Stimulated activated CD8-positive, alpha-beta memory T cell treated with anti-CD3 and anti-CD28 coated beads, Interleukin-4, amount 100 ng/mL, for 24 hours (primary cell): ENCODE measurements at regions not wholly inside any gene's neighbourhood (a gene's known extent, or its start where the extent isn't known, plus 50 kb on each side); places are given as distances from the start of the nearest gene placed in this dataset.

Experiments
- DNase-seq: peaks from one replicate; pipeline ENCODE4 v3.0.0-alpha.2; 2020; ENCODE audit warnings: low read depth

DNA sequence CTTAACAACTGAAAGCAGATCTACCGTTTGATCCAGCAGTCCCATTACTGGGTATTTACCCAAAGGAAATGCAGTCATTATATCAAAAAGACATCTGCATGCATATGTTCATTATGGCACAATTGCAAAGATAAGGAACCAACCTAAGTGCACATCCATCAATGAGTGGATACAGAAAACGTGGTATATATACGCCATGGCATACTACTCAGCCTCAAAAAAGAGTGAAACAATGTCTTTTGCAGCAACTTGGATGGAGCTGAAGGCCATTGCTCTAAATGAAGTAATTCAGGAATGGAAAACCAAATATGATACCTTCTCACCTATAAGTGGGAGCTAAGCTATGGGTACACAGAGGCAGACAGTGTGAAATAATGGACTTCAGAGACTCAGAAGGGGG lies 169.3 kb downstream of the ZBTB18 start:
- no peak for DNase-seq

- no peak for DNase-seq
Observed at GRCh38 chr1:244221991-244222390, 170.9 kb downstream of the ZBTB18 start.

DNA sequence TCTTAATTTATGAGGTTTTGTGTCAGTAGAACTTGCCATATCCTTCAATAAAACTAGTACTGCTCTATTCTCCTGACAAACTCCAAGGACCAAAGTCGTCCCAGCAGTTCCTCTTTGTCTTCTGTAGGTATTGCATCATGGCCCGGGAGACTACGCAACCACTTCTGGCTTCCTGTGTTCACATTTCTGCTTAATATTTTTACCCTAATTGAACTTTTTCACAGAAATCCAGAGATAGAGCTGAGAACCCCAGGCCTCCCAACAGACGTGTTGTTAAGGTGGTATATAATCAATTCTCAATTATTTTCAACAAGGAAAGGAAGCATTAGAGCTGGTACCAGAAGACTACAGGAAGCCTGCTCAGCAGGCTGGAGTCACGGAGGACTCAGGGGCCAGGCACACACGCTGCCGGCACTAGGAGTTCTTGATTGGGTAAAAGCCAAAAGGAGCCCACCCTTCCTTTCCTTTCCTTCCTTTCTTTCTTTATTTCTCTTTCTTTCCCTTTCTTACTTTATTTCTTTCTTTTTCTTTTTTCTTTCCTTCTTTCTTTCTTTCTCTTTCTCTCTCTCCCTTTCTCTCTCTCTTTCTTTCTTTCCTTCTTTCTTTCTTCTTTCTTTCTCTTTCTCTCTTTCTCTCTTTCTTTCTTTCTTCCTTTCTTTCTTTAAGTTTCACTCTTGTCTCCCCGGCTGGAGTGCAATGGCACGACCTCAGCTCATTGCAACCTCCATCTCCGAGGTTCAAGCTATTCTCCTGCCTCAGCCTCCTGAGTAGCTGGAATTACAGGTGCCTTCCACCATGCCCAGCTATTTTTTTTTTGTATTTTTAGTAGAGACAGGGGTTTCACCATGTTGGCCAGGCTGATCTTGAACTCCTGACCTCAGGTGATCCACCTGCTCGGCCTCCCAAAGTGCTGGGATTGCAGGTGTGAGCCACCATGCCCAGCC lies 173.7 kb downstream of the ZBTB18 start:
- DNase-seq: no peak

- no peak for DNase-seq
Observed at GRCh38 chr1:244226435-244226834, 175.4 kb downstream of the ZBTB18 start.

- DNase-seq: no peak
Observed at GRCh38 chr1:244230470-244230869, 179.4 kb downstream of the ZBTB18 start.

DNA sequence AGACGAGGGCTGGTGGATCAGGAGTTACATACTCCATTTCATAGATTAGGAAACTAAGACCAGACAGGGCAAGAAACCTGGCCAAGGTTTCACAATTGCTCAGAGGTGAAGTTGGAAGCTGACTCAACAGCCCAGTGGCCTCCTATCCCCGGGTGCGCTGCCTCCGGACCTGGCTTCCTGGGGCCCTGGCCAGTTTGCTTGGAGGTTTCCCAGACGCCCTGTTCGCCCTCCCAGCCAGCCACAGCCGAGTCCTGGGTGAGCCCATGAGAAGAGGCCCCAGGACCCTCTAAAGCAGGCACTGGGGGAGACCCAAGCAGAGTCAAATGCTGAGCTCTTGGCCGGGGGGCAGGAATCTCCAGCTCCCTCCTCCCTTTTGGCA lies 180.1 kb downstream of the ZBTB18 start:
- DNase-seq: no peak

DNA sequence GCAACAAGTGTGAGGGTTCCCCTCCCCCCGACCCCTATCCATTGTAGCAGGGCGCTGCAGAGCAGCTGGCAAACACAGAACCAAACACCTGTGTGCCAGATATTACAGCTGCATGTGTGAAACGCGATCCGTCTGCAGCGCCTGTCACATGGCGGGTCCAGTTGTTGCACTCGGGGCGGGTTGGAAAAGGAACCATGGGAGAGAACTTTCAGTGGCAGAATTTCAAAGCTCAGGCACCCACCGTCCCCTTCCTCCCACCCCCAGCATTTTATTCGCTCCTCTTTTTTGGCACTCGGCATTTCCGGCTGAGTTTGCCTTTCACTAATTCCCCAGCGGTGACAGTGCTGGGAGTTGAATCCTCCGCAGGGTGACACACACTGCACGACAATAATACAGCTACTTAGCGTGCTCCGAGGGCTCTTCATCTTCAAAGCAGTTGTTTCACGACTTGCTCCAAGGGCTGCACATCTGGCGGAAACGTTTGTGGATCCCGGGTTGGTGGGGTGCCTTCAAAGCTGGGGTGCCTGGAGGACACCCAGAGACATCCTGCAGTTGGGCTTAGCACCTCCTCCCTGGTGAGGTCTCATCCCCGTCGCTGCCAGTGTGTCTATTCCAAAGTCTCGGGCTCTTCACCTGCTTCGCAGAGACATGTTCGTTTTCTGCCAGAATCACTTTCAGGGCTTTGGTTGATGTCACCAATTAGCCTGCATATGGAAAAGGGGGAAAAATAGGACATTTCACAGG lies 180.7 kb downstream of the ZBTB18 start:
- no peak for DNase-seq

DNA sequence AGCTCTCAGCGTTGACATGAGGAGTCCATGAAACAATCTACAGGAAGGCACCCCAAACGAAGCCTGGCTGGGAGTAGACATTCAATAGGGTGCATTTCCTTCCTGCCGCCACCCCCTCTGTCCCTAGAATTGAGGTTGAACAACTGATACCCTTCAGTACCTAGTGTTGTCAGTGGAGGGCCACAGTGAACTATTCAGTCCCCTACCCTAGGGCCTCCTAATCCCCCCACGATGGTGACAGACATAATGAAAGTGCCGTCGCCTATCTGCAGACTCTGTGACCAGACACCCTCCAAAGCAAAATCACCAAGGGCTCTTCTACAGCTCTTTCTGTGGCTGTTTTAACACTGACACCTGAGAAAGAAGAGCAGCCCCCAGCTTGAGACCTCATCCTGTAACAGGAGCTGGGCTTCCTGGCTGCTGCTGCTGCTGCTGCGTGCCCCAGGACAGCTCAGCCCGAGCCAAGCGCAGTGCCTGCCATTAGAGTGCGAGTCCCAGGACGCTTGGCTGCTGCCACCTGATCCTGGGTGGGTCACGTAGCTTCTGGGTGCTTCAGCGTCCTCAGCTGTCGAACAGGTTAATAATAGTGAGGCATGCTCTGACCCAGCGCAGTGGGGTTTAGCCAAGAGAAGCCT lies 183.0 kb downstream of the ZBTB18 start:
- no peak for DNase-seq

DNA sequence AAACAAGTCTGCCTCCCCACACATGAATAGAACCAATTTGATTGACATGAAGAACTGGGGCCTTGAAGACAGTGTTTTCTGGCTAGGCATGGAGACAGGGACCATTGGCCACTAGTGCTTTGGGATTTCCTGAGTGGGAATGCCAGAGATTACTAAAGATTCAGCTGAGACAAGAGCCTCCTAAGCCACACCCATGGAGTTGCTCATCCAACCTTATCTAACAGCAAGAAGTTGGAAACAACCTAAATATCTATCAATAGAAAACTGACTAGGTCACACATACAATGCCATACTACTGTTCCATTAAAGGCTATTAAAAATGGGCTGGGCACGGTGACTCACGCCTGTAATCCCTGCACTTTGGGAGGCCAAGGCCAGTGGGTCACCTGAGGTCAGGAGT lies 184.1 kb downstream of the ZBTB18 start:
- no peak for DNase-seq

DNA sequence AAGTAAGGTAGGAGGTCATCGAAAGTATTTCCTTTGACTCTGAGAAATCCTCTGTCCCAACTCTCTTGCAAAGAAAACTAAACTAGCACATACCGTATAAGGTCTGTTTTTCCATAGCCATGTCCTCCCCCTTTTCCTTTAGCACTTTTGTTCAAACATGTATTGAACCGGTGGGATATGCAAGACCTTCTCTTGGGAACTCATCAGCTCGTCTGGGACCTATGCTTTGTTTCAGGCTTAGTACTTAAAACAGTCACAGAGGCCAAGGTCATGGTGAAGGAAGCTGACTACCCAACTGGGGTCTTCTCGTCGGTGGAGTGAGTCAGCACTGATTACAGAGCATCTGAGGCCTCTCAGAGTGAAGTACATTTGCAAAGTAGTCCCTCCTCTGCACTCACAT lies 185.0 kb downstream of the ZBTB18 start:
- no peak for DNase-seq

DNA sequence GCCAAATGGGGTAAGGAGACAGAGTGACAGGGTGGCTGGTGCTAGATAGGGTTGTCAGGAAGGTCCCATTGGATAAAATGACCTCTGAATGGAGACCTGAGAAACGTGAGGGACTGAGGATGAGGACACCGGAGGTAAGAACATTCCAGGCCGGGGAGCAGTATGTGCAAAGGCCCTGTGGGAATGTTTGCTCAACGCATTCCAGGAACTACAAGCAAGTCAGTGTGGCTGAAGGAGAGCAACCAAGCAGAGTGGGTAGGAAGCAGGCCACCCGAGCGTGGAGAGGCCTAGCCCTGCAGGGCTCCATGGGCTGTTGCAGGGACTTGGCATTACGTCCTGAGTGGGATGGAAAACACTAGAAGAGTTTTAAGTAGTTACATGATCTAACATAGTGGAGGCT lies 185.6 kb downstream of the ZBTB18 start:
- DNase-seq: no peak

- no peak for DNase-seq
Observed at GRCh38 chr1:244237445-244237844, 186.4 kb downstream of the ZBTB18 start.

DNA sequence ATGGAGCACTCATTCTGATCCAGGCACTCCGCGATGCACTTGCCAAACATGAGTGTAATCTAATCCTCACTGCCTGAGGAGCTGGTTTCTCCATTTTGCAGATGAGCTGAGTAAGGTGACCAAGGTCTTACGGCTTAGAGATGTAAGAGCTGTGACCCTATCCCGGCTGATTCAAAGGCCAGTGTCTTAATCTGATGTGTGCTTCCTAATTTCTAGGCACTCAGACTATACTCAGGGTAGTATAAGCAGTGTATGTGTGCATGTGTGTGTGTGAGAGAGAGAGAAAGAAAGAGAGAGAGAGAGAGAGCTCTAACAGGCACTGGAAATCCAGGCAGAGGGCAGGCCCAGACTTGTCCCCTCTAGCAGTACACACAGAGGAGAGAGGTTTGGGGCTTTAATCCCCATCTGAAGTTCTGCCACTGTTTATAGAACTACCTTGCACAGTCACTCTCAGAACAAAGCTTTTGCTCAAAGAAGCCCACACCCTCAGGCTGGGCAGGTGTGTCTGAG lies 188.2 kb downstream of the ZBTB18 start:
- DNase-seq: no peak

- no peak for DNase-seq
Observed at GRCh38 chr1:244241438-244241837, 190.4 kb downstream of the ZBTB18 start.

GRCh38 chr1:244242446-244242845 lies 191.4 kb downstream of the ZBTB18 start:
- no peak for DNase-seq

DNA sequence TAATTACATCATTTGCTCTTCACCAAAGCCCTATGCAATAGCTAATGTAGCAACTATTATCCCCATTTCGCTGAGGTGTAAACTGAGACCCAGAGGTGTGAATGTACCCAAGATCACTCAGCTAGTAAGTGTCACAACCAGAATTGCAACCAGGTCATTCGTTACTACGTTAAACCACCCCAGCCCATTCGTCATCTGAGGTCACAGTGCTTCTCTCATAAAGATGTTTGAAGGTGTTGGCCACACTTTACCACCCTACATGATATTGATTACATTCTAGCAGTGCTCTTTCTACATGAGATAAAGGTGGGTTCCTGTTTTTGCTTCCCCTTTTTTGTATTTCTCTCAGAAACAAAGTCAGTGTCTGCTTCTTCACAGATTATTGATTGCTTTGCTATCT lies 195.3 kb downstream of the ZBTB18 start:
- no peak for DNase-seq

- DNase-seq: no peak
Observed at GRCh38 chr1:244248426-244248825, 197.3 kb downstream of the ZBTB18 start.

DNA sequence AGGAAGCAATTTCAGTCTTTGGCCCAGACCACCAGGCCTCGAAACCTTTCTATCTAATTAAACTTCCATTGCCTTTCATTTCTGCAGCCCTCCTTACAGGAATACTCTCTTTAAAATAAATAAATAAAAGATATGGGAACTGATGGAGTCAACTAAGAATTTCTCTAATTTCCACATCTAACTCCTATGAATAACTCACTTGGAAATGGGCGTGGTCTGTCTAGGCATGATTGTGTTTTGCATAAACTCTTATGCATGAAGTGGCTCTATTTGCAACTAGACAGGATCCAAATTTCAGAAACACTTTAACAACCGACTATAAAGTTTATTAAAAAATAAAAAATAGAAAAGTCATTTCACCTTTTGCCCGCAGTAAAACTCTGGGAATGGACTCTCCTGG lies 199.5 kb downstream of the ADSS2 start:
- DNase-seq: no peak

GRCh38 chr1:244254467-244254866 lies 197.2 kb downstream of the ADSS2 start:
- no peak for DNase-seq

DNA sequence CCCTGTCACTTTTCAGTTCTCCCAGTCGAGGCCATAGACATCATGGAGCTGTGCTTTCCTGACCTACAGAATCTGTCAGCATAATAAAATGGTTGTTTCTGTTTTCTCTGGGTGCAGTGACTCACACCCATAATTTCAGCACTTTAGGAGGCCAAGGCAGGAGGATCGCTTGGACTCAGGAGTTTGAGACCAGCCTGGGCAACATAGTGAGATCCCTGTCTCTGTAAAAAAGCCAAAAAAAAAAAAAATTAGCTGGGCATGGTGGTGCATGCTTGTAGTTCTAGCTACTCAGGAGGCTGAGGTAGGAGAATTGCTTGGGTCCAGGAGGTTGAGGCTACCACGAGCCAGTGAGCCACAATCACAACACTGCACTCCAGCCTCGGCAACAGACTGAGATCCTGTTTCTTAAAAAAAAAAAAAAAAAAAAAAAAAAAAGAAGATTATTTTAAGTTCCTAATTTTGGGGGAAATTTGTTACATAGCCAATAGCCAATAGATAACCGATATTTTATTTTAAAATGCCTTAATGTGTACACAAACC lies 196.2 kb downstream of the ADSS2 start:
- no peak for DNase-seq

DNA sequence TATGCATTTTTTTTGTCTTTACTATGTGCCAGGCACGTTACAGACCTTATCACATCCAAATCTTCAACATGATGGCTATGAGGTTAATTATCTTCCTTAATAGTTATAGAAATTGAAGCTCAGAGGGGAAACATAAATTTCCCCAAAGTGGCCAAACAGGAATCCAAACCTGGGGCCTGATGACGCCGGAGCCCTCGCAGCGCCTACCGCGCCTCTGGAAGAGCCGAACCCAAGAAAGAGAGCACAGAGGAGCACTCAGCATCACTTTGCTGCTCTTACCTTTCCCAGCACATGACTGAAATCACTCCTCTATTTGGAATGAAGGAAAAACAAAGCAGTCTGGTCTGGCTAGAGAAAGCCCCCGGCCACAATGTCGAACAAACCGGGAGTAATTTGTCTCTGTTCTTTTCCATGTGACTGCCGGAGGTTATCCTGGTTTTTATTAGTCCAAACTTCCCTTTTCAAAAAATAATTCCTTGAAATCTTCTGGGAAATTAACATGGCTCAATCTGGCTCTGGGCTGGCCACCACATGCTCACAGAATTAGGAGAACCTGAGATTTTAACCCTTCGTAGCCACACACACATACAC lies 195.5 kb downstream of the ADSS2 start:
- no peak for DNase-seq

DNA sequence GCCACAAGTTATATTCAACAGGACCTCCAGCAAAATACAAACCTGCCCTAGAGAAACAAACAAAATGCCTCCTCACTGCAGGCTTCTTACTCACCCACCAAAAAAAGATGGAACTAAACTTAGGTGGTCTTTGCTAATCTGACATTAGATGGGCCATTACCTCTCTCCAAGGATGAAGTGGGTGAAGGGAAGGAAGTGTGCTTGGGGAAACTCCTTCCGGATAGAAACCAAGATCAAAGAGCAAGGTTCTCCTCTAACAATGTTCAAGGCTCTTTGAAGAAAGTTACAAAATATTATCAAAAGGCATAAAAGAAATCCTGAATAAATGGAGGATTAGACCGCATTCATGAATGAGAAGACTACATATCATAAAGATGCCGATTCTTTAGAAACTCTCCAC lies 187.5 kb downstream of the ADSS2 start:
- DNase-seq: no peak
